Osteoblast (primary cell): ENCODE measurements at regions not wholly inside any gene's neighbourhood (a gene's known extent, or its start where the extent isn't known, plus 50 kb on each side); places are given as distances from the start of the nearest gene placed in this dataset.
"Not testable (repeated sequence)": the region's sequence is repeated elsewhere in the genome, so short reads cannot be mapped to it uniquely, and the experiment has no call there.

Experiments used
- DNase-seq: peaks from one replicate; pipeline ENCODE4 v3.0.0; 2011; ENCODE audit warnings: low spot score, mixed read lengths; ENCODE audit not compliant: insufficient read length; ENCODE audit errors: missing footprints
- H2AFZ ChIP-seq: 2 replicates; pipeline ENCODE4 v1.6.0; 2011; ENCODE audit warnings: mild to moderate bottlenecking, low read length
- H3K27ac ChIP-seq: 2 replicates; pipeline ENCODE4 v1.5.1; 2011; ENCODE audit warnings: mild to moderate bottlenecking, low read depth, low read length, moderate library complexity
- H3K27me3 ChIP-seq: 2 replicates; pipeline ENCODE4 v1.6.0; 2012; ENCODE audit warnings: mild to moderate bottlenecking, control low read depth, inconsistent platforms, low read length, moderate library complexity; ENCODE audit not compliant: insufficient read depth
- H3K36me3 ChIP-seq: 2 replicates; pipeline ENCODE4 v1.5.1; 2011; ENCODE audit warnings: mild to moderate bottlenecking, low read length, control low read depth, moderate library complexity; ENCODE audit not compliant: insufficient read depth
- H3K4me1 ChIP-seq: 2 replicates; pipeline ENCODE4 v1.5.1; 2011; ENCODE audit warnings: mild to moderate bottlenecking, low read length, control low read depth, moderate library complexity; ENCODE audit not compliant: insufficient read depth
- H3K4me2 ChIP-seq: 2 replicates; pipeline ENCODE4 v1.6.0; 2011; ENCODE audit warnings: mild to moderate bottlenecking, low read length; ENCODE audit not compliant: insufficient read depth
- H3K4me3 ChIP-seq: fragments of 200-600 bp; sonication (generic); 3 replicates; pipeline ENCODE4 v1.5.1; 2012; ENCODE audit warnings: mild to moderate bottlenecking, low read length, inconsistent platforms; ENCODE audit not compliant: insufficient read depth
- H3K79me2 ChIP-seq: 2 replicates; pipeline ENCODE4 v1.6.0; 2012; ENCODE audit warnings: mild to moderate bottlenecking, low read length, control low read depth, inconsistent platforms; ENCODE audit not compliant: insufficient read depth
- H3K9me3 ChIP-seq: 2 replicates; pipeline ENCODE4 v1.5.1; 2011; ENCODE audit warnings: low read depth, low read length, control low read depth
- H4K20me1 ChIP-seq: 2 replicates; pipeline ENCODE4 v1.6.0; 2012; ENCODE audit warnings: mild to moderate bottlenecking, low read length, control low read depth; ENCODE audit not compliant: insufficient read depth
- TF ChIP-seq, protein P1 (sequence below): IDR thresholded peaks from 2 replicates; pipeline ENCODE4 v1.5.1; 2011; ENCODE audit warnings: mild to moderate bottlenecking, low read depth, low read length, moderate library complexity; ENCODE audit errors: extremely low read depth

DNA sequence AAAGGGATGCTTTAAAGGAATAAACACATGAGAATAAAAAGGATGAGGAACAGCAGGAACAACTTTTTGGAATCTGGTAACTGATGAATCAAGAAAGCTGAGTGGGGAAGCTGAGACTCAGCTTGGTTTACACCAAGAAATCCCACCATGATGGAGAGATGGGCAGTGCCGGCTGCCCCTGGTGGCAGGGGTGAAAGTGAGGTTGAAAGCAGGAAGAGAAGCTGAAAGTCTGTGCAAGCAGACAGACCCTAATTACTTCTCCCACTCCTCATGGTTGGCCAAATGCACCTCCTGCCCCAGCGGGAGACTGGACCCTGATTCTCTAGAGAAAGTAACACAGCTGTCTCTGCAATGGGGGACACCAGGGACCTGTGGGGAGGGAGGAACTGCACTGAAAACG, 57.6 kb upstream of the NANOS1 start:
- Histone ChIP-seq H2AFZ (no peak overlapping the region), H3K27me3 (peaks cover 3% of the 10 kb centered on the region), H3K9me3 (peaks cover 4% of the 10 kb centered on the region), H3K36me3 (no peaks in the 10 kb centered on the region), H3K4me1 (no peaks in the 10 kb centered on the region), H3K79me2 (no peaks in the 10 kb centered on the region), H4K20me1 (no peaks in the 10 kb centered on the region), H3K4me2 (no peak overlapping the region), H3K4me3 (no peak overlapping the region), H3K27ac (no peak overlapping the region)
- TF ChIP-seq, protein P1, sequence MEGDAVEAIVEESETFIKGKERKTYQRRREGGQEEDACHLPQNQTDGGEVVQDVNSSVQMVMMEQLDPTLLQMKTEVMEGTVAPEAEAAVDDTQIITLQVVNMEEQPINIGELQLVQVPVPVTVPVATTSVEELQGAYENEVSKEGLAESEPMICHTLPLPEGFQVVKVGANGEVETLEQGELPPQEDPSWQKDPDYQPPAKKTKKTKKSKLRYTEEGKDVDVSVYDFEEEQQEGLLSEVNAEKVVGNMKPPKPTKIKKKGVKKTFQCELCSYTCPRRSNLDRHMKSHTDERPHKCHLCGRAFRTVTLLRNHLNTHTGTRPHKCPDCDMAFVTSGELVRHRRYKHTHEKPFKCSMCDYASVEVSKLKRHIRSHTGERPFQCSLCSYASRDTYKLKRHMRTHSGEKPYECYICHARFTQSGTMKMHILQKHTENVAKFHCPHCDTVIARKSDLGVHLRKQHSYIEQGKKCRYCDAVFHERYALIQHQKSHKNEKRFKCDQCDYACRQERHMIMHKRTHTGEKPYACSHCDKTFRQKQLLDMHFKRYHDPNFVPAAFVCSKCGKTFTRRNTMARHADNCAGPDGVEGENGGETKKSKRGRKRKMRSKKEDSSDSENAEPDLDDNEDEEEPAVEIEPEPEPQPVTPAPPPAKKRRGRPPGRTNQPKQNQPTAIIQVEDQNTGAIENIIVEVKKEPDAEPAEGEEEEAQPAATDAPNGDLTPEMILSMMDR, result no peak
- no peak for DNase-seq

DNA sequence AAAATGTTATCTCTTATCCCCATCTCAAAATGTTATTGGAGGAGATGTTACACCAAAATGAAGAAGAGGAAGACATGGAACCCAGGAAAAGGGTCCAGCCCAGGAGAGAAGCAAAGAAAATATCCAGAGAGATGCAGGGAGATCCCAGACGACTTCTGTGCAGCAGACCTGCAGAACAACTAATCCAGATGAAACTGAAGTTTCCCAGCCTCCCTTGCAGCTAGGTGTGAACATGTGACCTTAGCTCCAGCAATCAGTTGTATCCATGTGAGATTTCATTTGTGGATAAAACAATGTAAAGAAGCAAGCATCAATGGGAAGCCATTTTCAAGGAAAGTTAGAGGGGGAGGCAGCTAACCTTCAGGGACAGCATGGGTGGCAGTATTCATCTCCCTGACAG, 55.8 kb upstream of the NANOS1 start:
- Histone ChIP-seq H4K20me1 (no peaks in the 10 kb centered on the region), H3K27ac (no peak overlapping the region), H3K9me3 (peaks cover 4% of the 10 kb centered on the region), H3K27me3 (peaks cover 5% of the 10 kb centered on the region), H3K79me2 (no peaks in the 10 kb centered on the region), H3K4me1 (no peaks in the 10 kb centered on the region), H3K4me2 (no peak overlapping the region), H2AFZ (no peak overlapping the region), H3K4me3 (no peak overlapping the region), H3K36me3 (no peaks in the 10 kb centered on the region)
- TF ChIP-seq, protein P1, result no peak
- DNase-seq, result no peak

DNA sequence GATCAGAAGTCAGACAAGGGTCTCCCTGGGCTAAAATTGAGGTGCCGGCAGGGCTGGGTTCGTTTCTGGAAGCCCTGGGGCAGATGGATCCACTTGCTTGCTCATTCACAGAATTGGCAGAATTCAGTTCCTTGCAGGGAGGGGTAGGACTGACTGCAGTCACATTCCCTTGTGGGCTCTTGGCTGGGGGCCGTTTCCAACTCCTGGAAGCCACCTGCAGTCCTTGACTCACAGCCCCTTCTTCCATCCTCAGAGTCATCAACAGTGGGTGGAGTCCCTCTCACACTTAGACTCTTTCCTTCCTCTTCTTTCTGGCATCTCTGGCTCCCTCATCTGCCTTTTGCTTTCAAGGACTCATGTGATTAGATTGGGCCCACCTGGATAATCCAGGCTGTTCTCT, 54.6 kb upstream of the NANOS1 start:
- H3K4me2 ChIP-seq, result no peak overlapping the region
- no peaks in the 10 kb centered on the region for H3K36me3 ChIP-seq
- H3K9me3 ChIP-seq, result peaks cover 4% of the 10 kb centered on the region
- no peaks in the 10 kb centered on the region for H3K79me2 ChIP-seq
- H3K4me1 ChIP-seq, result no peaks in the 10 kb centered on the region
- H3K4me3 ChIP-seq, result no peak overlapping the region
- no peak overlapping the region for H2AFZ ChIP-seq
- peaks cover 6% of the 10 kb centered on the region for H3K27me3 ChIP-seq
- TF ChIP-seq, protein P1, result no peak
- no peak for DNase-seq
- H4K20me1 ChIP-seq, result no peaks in the 10 kb centered on the region
- no peak overlapping the region for H3K27ac ChIP-seq

DNA sequence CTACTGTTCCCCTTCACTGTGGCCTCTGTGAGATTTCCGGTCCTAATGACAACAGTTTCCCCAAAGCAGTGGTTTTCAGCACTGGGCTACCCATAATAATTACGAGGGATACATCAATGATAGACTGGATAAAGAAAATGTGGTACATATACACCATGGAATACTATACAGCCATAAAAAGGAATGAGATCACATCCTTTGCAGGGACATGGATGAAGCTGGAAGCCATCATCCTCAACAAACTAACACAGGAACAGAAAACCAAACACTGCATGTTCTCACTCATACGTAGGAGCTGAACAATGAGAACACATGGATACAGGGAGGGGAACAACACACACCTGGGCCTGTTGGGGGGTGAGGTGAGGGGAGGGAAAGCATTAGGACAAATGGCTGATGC, 53.3 kb upstream of the NANOS1 start:
- H3K9me3 ChIP-seq, H3K4me1 ChIP-seq, H3K36me3 ChIP-seq, DNase-seq, H3K4me3 ChIP-seq, H3K27me3 ChIP-seq, H2AFZ ChIP-seq, H3K4me2 ChIP-seq, H4K20me1 ChIP-seq, H3K27ac ChIP-seq, H3K79me2 ChIP-seq: not testable (repeated sequence)
